IMR-90 (cell line): ENCODE measurements at regions not wholly inside any gene's neighbourhood (a gene's known extent, or its start where the extent isn't known, plus 50 kb on each side); places are given as distances from the start of the nearest gene placed in this dataset.
"Not testable (repeated sequence)": the region's sequence is repeated elsewhere in the genome, so short reads cannot be mapped to it uniquely, and the experiment has no call there.

ENCODE experiments used
- ATAC-seq: fragments of 200-7000 bp; cut with Tn5 transposase; 2 replicates; pipeline ENCODE4 v1.9.1; 2020; ENCODE audit warnings: low read depth, mild to moderate bottlenecking, moderate library complexity
- BruUV-seq: library from RNA; stranded (reverse); fragments of 400-500 nt; replicated peaks from 2 replicates; lab custom pipeline; 2021; lab: Mats Ljungman, UMichigan
- CTCF ChIA-PET: fragments of 300-600 bp; formaldehyde crosslinking; extraction: SDS; loops from one replicate; lab custom pipeline; 2021; ENCODE audit warnings: antibody characterized with exemption; lab: Yijun Ruan, JAX
- POLR2A ChIA-PET: fragments of 300-600 bp; sonication (Branson Sonifier 250); formaldehyde crosslinking; loops from one replicate; lab custom pipeline; 2022; ENCODE audit warnings: antibody characterized with exemption; ENCODE audit not compliant: unreplicated experiment; lab: Charles Lee
- DNase-seq: peaks from one replicate; pipeline ENCODE4 v3.0.0; 2013
- H2AFZ ChIP-seq: replicated peaks from 2 replicates; pipeline ENCODE3; 2013; ENCODE audit warnings: low read length, mild to moderate bottlenecking; ENCODE audit not compliant: poor library complexity
- H2AK5ac ChIP-seq: 2 replicates; pipeline ENCODE4 v1.6.1; 2013; ENCODE audit warnings: low read depth, low read length, inconsistent platforms
- H2AK9ac ChIP-seq: replicated peaks from 2 replicates; pipeline ENCODE3; 2013; ENCODE audit warnings: mild to moderate bottlenecking, low read depth, low read length, moderate library complexity; ENCODE audit not compliant: poor library complexity
- H2BK120ac ChIP-seq: 2 replicates; pipeline ENCODE4 v1.6.1; 2013; ENCODE audit warnings: low read depth, low read length, inconsistent platforms
- H2BK15ac ChIP-seq: 3 replicates; pipeline ENCODE4 v1.6.1; 2013; ENCODE audit warnings: low read depth, low read length, inconsistent platforms
- H2BK20ac ChIP-seq: 2 replicates; pipeline ENCODE4 v1.6.1; 2013; ENCODE audit warnings: low read depth, mild to moderate bottlenecking, inconsistent platforms, low read length, moderate library complexity
- H2BK5ac ChIP-seq: 2 replicates; pipeline ENCODE4 v1.6.1; 2013; ENCODE audit warnings: mild to moderate bottlenecking, low read depth, low read length, inconsistent platforms; ENCODE audit not compliant: poor library complexity, severe bottlenecking
- H3K14ac ChIP-seq: replicated peaks from 2 replicates; pipeline ENCODE4 v1.6.1; 2013; ENCODE audit warnings: low read depth, low read length, inconsistent platforms
- H3K18ac ChIP-seq: 2 replicates; pipeline ENCODE4 v1.6.1; 2013; ENCODE audit warnings: low read depth, low read length, control low read depth
- H3K23ac ChIP-seq: 2 replicates; pipeline ENCODE4 v1.6.1; 2013; ENCODE audit warnings: low read depth, low read length, inconsistent platforms
- H3K27ac ChIP-seq: 2 replicates; pipeline ENCODE4 v1.5.1; 2013; ENCODE audit warnings: mild to moderate bottlenecking, control low read depth, low read length; ENCODE audit not compliant: insufficient read depth
- H3K27me3 ChIP-seq: 2 replicates; pipeline ENCODE4 v1.6.1; 2013; ENCODE audit warnings: low read length; ENCODE audit not compliant: control insufficient read depth, insufficient read depth
- H3K36me3 ChIP-seq: 2 replicates; pipeline ENCODE4 v1.6.1; 2013; ENCODE audit warnings: low read length, mixed read lengths; ENCODE audit not compliant: control insufficient read depth, insufficient read depth
- H3K4ac ChIP-seq: 2 replicates; pipeline ENCODE4 v1.6.1; 2013; ENCODE audit warnings: low read depth, low read length, inconsistent platforms
- H3K4me1 ChIP-seq: 2 replicates; pipeline ENCODE4 v1.6.1; 2013; ENCODE audit warnings: low read length, mixed read lengths; ENCODE audit not compliant: control insufficient read depth, insufficient read depth
- H3K4me2 ChIP-seq: 2 replicates; pipeline ENCODE4 v1.6.1; 2013; ENCODE audit warnings: low read depth, mild to moderate bottlenecking, control low read depth, low read length, moderate library complexity
- H3K4me3 ChIP-seq: 2 replicates; pipeline ENCODE4 v1.5.1; 2013; ENCODE audit warnings: low read depth, mild to moderate bottlenecking, control low read depth, low read length, moderate library complexity; ENCODE audit not compliant: insufficient read depth
- H3K56ac ChIP-seq: 2 replicates; pipeline ENCODE4 v1.6.1; 2013; ENCODE audit warnings: low read length, inconsistent platforms; ENCODE audit not compliant: insufficient read depth; ENCODE audit errors: extremely low read depth
- H3K79me1 ChIP-seq, 2 experiments: 2 replicates each; pipeline ENCODE4 v1.6.1; 2013; ENCODE audit warnings: low read length in 2 of 2, inconsistent platforms in 1 of 2, low read depth in 1 of 2
- H3K9ac ChIP-seq: 2 replicates; pipeline ENCODE4 v1.6.1; 2013; ENCODE audit warnings: low read depth, low read length, control low read depth
- H3K9me1 ChIP-seq: 2 replicates; pipeline ENCODE4 v1.6.1; 2013; ENCODE audit warnings: low read length, inconsistent platforms; ENCODE audit not compliant: insufficient read depth
- H3K9me3 ChIP-seq: 2 replicates; pipeline ENCODE4 v1.6.1; 2013; ENCODE audit warnings: low read length; ENCODE audit not compliant: control insufficient read depth, insufficient read depth
- H4K20me1 ChIP-seq: 2 replicates; pipeline ENCODE4 v1.6.1; 2013; ENCODE audit warnings: low read length, inconsistent platforms; ENCODE audit not compliant: insufficient read depth
- H4K5ac ChIP-seq: 2 replicates; pipeline ENCODE4 v1.6.1; 2013; ENCODE audit warnings: mild to moderate bottlenecking, low read depth, low read length, control low read depth
- H4K8ac ChIP-seq, 2 experiments: 2 replicates each; pipeline ENCODE4 v1.6.1; 2013; ENCODE audit warnings: low read depth in 2 of 2, low read length in 2 of 2, control low read depth in 1 of 2, inconsistent platforms in 1 of 2
- H4K91ac ChIP-seq: 2 replicates; pipeline ENCODE4 v1.6.1; 2013; ENCODE audit warnings: low read depth, low read length, inconsistent platforms; ENCODE audit not compliant: insufficient read depth
- WGBS, 2 experiments: methylation state at CpG; one replicate each; pipeline versions ENCODE4 v1.1.5 to v1.1.7; 2013; ENCODE audit warnings: missing lambda C conversion rate in 2 of 2; ENCODE audit not compliant: insufficient read length in 1 of 2; ENCODE audit errors: extremely low coverage in 2 of 2; 5-methylcytosine and 5-hydroxymethylcytosine counted together
- dilution Hi-C: fragments of 300-500 bp; cut with HindIII; formaldehyde crosslinking; loops from one replicate; pipeline ENCODE4 v1.14.3; 2018; ENCODE audit warnings: low sequenced_read_pairs; ENCODE audit not compliant: unreplicated experiment
- in situ Hi-C: fragments of 300-500 bp; cut with MboI; formaldehyde crosslinking; loops from 3 replicates; pipeline ENCODE4 v1.14.3; 2019; ENCODE audit warnings: low sequenced_read_pairs, inconsistent platforms, mixed read lengths
- intact Hi-C: fragments of 100-400 bp; cut with micrococcal nuclease; formaldehyde crosslinking; loops from 2 replicates; pipeline ENCODE4 v1.10.0; 2022

- DNase-seq, POLR2A ChIA-PET, H2BK120ac ChIP-seq, H3K4me3 ChIP-seq, H3K23ac ChIP-seq, CTCF ChIA-PET, BruUV-seq, H4K91ac ChIP-seq, H4K8ac ChIP-seq, H3K4me1 ChIP-seq, H3K79me1 ChIP-seq, H3K9me3 ChIP-seq, in situ Hi-C loops, H3K9ac ChIP-seq, H2AK9ac ChIP-seq, H2BK5ac ChIP-seq, H2AK5ac ChIP-seq, H3K36me3 ChIP-seq, H3K27me3 ChIP-seq, H4K20me1 ChIP-seq, H3K9me1 ChIP-seq, H2BK15ac ChIP-seq, H4K5ac ChIP-seq, H3K4me2 ChIP-seq, H3K56ac ChIP-seq, ATAC-seq, H3K14ac ChIP-seq, intact Hi-C loops, dilution Hi-C loops, H3K4ac ChIP-seq, H2BK20ac ChIP-seq, H2AFZ ChIP-seq, H3K18ac ChIP-seq, H3K27ac ChIP-seq: not testable (repeated sequence)
- no CpG with 5 or more reads among the region's 3 CpGs for WGBS, 2 experiments
Measured at GRCh38 chr15:22179043-22179442, 98.7 kb downstream of the OR4M2 start.

GRCh38 chr15:22180611-22181010, 100.3 kb downstream of the OR4M2 start:
- H2BK20ac ChIP-seq, H3K27ac ChIP-seq, DNase-seq, H2AFZ ChIP-seq, H3K4me1 ChIP-seq, H2AK5ac ChIP-seq, H4K5ac ChIP-seq, H3K9me3 ChIP-seq, H3K4me3 ChIP-seq, H2BK5ac ChIP-seq, CTCF ChIA-PET, H4K20me1 ChIP-seq, H3K9ac ChIP-seq, H3K4me2 ChIP-seq, H3K27me3 ChIP-seq, H3K56ac ChIP-seq, H3K18ac ChIP-seq, H4K8ac ChIP-seq, in situ Hi-C loops, H3K14ac ChIP-seq, H3K36me3 ChIP-seq, H3K23ac ChIP-seq, H2BK15ac ChIP-seq, H2AK9ac ChIP-seq, dilution Hi-C loops, H3K79me1 ChIP-seq, ATAC-seq, H2BK120ac ChIP-seq, BruUV-seq, H3K9me1 ChIP-seq, H4K91ac ChIP-seq, H3K4ac ChIP-seq, POLR2A ChIA-PET, intact Hi-C loops: not testable (repeated sequence)
- WGBS, 2 experiments, result no CpG with 5 or more reads among the region's 7 CpGs
